ENCODE measurements at regions not wholly inside any gene's neighbourhood (a gene's known extent, or its start where the extent isn't known, plus 50 kb on each side); places are given as distances from the start of the nearest gene placed in this dataset.
"Not testable (repeated sequence)": the region's sequence is repeated elsewhere in the genome, so short reads cannot be mapped to it uniquely, and the experiment has no call there.

DNA sequence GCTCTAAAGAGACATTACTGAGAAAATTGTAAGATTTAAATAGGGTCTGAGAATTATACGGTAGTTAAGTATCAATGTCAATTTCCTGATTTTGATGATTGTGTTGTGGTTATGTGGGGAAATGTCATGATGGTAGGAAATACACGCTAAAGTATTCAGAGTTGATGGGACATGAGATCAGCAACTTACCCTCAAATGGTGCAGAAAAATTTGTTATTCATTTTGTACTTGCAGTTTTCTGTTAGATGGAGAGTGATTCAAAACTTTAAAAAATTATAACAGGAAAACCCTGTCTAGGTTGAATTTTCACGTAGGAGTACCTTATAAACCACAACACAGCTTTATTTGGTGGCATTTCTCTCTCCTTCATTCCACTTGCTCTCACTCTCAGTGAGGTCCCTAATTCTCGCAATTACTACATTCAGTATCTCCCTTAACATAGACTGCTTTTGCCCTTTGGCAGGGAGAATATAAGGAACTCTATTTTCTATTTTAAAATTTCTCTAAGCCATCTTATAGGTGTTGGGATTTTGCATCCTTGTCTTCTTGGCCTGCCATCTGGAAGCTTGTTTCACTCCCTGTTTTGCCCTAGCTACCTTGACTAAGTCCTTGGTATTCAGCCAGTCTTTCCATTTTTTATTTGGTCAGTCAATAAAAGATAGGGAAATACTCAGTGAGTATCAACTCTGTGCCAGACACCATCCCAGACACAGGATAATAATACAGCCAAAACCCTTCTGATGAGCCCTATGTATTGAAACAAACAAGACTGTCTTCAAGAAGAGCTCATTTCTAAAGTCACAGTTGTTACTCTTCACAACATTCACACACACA lies 550.6 kb upstream of the ACVR2A start:
- no peak for DNase-seq (ENCODE audit: low read depth in 2 of 2)

DNA sequence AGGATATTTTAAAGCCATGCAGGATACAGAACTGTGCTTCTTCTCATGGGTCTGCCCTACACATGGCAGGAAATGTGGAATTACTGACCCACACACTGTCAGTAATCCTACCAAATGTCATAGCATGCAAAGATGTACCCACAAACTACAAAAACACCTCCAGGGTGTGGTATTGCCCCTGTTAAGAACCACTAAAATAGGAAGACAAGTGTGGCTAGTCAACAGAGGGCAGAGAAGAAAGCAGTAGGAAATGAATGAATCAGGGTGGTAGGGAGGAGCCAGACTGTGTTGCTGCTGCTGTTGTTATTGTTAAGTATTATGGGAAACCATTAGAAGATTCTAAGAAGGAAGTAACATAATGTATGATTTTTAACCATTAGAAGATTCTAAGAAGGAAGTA lies 556.7 kb upstream of the ACVR2A start:
- DNase-seq (ENCODE audit: low read depth in 2 of 2) = no peak

DNA sequence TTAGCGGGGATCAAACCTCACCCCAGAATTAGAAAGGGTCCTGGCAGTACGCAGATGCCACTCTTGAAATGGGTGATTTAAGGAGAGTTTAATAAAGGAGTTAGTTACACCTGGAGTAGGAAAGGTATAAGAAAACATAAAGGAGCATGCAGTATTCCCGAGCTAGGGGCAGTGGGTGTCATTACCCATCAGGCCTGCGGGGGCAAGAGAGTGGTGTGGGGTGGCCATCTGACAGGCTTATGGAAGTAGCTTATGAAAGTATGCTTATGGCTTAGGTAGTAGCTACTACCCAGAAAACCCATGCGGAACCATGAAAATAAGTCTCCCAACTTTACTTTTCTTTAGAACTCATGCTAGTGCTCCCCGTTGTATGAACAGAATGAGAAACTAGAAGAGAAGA lies 568.9 kb upstream of the ACVR2A start:
- DNase-seq (ENCODE audit: low read depth in 2 of 2) = no peak

DNA sequence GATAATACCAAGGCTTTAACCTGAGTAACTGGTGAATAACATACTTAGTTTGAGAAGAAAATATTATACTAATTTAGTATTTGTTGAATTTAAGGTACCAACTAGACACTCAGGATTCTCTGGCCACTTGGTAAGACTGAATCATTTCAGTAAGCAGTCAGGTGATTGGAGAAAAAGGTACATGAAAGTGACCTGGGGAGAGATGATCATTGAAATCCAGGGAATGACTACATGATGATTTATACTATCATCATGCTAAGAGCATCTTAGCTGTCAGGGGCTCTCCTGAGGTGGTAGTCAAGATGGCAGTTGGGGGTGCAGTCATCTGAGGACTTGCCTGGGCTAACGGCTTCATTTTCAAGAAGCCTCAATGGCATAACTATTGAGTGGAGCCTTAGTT lies 571.2 kb upstream of the ACVR2A start:
- no peak for DNase-seq (ENCODE audit: low read depth in 2 of 2)

DNA sequence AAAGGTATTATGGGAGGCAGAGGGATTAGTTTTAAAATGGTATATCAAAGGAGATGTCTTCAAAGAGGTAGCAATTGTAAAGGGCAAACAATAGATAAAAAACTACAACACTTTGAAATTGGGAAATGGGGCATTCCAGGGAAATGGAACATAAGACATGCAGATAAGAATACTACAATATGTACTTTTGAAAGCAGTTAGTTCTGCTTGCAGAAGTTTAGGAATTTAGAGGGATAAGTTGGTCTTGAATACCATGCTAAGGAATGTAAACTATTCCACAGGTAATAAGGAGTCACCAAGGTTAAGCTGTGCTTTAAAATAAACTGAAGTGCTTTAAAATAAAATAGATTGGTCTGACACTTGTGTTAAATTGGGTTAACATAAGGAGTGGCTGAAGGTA lies 571.7 kb upstream of the ACVR2A start:
- no peak for DNase-seq (ENCODE audit: low read depth in 2 of 2)

DNA sequence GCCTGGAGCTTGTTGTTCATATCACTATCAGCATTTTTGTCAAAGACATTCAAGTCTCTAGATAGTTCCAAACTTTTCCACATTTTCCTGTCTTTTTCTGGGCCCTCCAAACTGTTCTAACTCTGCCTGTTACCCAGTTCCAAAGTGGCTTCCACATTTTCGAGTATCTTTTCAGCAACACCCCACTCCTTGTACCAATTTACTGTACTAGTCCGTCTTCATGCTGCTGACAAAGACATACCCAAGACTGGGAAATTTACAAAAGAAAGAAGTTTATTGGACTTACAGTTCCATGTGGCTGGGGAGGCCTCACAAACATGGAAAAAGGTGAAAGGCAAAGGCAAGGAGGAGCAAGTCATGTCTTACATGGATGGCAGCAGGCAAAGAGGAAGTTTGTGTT lies 575.2 kb upstream of the ACVR2A start:
- not testable (repeated sequence) for DNase-seq (ENCODE audit: low read depth in 2 of 2)

DNA sequence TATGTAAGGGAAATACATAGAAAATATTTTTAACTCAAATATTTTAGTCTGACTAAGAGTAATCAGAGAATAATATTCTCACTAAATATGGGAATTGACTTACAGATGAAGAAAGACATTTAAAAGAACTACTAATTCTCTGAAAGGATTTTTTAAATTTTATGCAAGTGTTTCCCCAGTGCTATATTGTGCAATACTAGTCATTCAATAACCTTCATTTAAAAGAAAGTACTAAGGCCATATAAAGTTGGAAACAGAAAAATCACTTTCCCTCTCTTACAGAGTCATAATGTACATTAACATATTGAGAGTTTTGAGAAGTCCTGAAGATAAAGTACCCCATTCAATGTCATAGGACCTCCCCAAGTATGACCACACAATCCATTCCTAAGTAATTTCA lies 584.6 kb upstream of the ACVR2A start:
- DNase-seq (ENCODE audit: low read depth in 2 of 2) = no peak

DNA sequence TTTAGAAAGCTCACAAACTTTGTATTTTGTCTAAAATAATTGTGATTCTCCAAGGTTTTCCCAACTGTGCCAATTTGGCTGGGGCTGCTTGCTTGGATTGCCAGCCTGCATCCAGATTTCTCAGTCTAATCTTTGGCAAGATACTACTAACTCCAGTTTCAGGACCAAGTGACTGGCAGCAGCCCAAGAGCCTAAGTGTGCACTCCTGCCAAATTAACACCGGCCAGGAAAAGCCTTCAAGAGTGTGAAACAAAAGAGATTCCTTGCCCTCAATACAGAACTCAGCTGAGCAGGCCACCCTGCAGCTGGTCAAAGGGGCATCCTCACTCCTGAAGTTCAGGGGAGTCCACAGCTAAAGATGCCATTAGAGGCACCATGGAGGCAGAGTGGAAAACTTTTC lies 589.0 kb upstream of the ACVR2A start:
- DNase-seq (ENCODE audit: low read depth in 2 of 2) = no peak

DNA sequence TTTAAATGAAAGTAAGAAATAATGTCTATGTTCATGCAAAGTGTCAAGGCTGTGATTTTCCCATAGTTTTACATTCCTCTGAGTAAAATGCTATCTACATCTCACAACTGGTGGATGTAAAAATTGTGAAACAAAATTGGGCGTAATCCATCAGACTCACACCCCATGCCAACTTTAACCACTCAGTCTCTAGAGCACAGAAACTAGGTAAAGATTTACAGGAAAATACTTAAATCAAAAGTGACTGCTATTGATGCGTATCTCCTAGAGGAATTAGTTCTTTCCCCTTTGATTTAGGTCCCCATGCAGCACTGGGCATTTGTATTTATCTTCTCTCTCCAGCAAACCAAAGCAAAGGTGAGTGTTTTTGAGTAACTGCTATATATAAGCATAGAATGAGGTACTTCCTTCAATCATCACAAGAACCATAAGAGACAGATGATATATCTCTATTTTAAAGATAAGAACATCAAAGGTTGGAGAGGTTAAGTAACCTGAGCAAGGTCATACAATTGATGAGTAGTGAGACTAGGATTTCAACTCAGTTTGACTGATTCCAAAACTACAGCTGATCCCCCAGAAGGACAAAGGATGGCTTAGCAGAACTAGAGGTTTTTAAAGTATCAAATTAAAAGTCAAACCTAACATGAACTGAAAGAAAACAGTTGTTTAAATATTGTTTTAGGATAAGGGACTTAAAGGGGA lies 594.0 kb upstream of the ACVR2A start:
- no peak for DNase-seq (ENCODE audit: low read depth in 2 of 2)

DNA sequence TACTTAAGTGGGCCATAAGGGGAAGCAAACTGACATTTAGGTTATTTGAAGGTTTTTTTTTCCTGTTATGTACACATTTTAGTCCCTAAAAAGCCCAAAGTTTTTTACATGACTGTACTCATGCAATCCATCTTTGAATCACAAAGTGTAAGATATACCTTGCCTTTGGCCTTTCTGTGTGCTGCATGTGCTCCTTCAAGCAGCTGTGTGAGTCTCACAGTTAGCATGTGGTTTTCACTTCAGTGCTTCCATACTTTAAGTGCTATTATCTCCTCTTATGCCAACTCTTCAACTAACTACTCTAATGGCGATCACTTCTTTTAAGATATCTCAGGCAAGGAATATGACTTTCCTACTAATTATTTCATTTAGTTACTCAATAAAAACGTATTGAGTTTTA lies 597.1 kb upstream of the ACVR2A start:
- DNase-seq (ENCODE audit: low read depth in 2 of 2) = no peak

DNA sequence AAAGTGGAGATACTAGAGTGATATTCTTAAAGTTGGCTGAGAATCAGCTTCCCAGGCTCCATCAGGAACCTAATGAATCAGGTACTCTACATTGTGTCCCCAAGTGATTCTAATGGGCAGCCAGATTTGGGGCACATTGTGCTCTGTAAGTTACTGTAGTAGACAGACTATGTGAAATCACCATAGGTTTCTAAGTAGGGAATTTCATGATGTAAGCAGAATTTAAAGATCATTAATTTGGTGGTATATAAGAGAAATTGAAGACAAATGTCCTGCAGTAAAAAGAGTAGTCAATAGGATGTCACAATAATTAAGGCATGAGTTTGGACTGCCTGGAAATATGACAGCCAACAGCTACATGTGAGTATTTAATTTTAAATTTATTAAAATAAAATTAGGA lies 602.4 kb upstream of the ACVR2A start:
- DNase-seq (ENCODE audit: low read depth in 2 of 2) = no peak

DNA sequence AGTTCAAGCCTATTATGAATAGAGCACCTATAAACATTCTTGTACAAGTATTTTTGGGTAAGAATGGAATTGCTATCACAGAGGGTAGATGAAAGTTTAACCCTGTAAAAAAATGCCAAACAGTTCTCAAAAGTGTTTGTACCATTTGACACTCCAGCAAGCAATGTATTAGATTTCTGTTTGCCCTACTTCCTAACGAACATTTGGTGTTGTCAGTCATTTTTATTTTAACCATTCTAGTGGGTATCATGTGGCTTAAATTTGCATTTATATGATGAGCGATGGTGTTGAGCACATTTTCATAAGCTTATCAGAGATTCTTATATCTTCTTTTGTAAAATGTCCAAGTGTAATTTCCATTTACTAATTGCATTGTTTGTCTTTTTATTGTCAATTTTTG lies 608.2 kb upstream of the ACVR2A start:
- no peak for DNase-seq (ENCODE audit: low read depth in 2 of 2)

DNA sequence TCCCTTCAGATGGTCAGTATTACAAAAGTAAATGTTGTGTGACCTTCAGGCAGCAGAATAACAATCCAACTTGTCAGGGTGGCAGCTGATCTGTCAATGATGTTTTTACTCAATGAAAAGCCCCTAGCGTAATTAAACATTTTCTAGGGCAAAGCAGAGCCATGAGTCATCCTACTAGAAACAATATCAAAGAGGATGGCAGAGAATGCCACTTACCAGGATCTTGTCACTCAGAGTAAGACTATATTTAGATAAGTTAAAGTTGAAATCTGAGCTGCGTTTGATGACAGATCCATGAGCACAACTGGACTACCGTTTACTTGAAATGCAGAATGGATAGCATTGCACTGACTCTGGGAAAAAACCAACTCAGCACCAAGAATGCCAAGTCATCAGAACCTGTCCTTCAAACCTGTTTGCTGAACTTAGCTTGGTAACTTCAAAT lies 612.6 kb upstream of the ACVR2A start:
- DNase-seq (ENCODE audit: low read depth in 2 of 2) = no peak

DNA sequence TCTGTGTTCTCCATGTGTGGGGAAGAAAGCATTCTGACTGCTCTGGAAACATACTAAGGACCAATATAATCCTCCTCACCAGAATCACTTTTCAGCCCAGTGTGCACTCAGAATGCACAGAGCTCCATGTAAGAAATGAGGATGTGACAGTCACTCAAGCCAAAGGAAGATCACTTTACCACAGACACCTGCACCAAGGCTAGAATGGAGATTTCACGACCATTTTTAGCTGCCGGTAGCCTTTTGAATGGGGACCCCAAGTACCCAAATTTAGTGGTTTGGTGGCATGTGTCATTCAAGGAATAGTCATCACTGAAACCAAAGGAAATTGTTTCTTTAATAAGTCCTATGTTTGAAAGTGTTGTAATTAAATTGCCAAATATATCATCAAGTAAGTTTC lies 613.2 kb upstream of the ACVR2A start:
- no peak for DNase-seq (ENCODE audit: low read depth in 2 of 2)

DNA sequence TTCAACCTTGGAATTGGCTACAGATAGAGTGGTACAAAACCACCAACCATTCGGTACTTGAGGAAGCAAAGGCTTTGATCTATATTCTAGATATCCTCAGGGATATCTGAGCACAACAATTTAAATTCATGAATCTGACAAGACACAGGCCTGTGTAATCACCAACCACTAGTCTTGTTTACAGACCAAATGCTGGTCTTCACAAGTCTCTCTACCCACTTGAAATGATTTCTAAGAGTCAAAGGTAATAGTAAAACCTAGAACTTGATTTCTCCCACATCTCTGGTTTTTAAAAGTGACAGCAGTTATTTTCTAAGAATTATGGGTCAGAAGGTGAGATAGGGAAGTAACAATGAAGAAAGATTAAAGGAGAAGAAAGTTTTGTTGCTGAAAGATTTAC lies 613.7 kb upstream of the ACVR2A start:
- DNase-seq (ENCODE audit: low read depth in 2 of 2) = no peak

DNA sequence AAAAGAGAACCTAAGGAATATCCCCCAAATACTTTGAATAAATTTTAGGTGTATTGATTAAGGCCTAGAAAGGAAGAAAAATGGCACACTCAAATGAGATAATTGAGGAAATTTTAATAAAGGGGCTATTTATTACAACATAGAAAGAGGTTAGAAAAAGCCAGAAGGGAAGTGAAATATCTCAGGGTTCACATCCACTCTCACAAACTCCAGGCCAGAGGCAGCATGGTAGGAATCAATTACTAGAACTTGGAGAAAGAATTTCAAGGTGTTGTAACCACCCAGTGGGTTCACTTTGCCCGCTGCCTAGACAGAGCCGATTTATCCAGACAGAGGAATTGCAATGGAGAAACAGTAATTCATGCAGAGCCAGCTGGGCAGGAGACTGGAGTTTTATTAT lies 617.5 kb upstream of the ACVR2A start:
- no peak for DNase-seq (ENCODE audit: low read depth in 2 of 2)

DNA sequence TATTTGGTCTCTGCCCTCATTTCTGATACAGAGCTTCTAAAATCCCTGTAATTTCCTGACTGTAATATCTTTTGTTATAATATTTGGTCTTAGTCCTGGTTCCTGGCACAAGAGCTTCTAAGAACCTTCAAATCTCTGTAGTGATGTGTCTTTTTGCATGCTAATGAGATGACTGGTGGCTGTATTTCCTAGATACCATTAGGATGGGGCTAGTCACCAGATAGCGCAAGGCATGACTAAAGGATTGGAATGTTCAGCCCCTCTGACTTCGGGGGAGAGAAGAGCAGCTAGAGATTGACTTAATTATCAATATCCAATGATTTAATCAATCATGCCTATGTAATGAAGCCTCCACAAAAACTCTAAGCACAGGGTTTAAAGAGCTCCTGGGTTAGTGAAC lies 620.8 kb upstream of the ACVR2A start:
- no peak for DNase-seq (ENCODE audit: low read depth in 2 of 2)

DNA sequence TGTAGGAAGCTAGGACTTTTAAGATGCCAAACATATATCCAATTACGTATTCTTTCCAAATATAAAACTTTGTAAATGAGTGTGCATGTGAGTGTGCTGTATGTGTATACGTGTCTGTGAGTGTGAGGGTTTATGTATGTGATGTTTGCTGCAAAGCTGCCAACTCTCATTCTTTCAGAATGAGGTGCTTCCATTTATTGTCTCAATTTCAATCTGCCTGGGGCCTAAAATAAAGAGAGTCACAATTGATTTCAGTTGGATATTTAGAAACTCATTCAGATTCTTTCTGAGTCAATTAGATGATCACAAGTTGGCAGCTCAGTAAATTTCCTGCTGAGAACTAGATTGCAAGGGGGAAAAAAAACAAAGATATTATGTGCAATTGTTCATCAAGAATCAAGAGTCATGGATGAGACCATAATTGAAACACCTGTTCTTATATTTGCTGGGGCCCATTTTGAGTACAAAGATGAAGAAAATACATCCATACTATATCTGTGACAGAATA lies 621.2 kb upstream of the ACVR2A start:
- DNase-seq (ENCODE audit: low read depth in 2 of 2) = no peak

DNA sequence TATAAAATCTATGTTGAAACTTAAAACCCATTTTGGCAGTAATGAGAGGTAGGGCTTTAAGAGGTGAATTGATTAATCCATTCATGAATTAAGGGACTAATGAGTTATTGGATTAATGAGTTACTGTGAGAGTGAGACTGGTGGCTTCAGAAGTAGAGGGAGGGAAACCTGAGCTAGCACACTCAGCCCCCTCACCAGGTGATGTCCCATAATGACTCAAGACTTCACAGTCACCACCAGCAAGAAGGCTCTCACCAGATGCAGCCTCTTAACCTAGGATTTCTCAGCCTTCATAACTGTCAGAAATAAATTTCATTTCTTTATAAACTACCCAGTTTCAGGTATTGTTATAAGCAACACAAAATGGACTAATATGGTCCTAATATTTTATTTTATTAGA lies 621.7 kb upstream of the ACVR2A start:
- DNase-seq (ENCODE audit: low read depth in 2 of 2) = no peak

DNA sequence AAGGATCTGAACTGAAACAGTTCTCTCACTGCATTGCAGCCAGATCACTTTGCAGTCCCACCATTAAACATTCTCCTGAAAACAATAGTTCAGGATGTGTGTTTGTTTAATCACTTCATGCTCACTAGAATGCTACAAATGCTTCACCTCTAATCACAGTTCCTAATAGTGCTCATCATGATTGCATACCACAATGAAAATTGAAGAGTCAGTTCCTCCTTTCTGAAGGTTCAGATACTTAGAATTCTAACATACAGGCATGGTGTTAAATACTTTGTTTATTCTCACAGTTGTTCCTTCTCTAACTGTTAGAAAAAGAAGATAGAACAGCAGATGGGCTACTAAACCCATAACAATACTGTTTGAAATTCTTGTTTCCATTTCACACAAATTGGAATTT lies 622.3 kb upstream of the ACVR2A start:
- no peak for DNase-seq (ENCODE audit: low read depth in 2 of 2)

DNA sequence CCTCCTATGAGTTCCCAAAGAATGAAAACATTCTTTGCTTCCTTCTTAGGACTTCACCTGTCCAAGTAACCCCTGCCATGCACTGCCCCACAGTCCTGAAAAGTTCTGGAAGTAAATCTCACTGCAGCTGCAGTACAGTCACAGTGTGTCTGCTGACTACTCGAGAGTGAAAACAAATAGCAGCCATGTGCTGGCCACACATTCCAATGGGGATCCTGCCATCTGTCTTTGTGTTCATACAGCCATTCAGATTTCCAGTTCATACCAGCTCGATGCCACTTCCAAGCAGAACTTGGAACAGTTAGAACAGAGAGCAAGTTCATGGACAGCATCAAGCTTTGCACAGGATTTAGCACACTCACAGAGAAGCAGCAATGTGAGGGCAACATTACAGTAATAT lies 629.9 kb upstream of the ACVR2A start:
- DNase-seq (ENCODE audit: low read depth in 2 of 2) = no peak

DNA sequence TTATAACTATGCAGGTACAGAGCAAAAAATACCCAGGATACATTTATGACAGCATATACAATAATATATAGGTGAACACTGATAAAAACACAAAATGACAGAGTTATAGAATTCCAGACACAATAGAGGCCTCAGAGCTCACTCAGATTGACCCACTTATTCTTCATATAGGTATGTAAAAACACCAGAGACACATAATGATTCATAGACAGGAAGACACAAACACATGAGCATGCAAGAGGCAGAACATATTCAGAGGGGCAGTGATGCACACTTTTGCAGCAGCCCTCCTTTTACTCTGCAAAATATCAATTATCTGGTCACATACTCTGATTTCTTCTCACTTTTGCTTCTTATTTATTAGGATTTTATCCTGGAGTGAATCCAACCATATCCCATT lies 633.3 kb upstream of the ACVR2A start:
- no peak for DNase-seq (ENCODE audit: low read depth in 2 of 2)

DNA sequence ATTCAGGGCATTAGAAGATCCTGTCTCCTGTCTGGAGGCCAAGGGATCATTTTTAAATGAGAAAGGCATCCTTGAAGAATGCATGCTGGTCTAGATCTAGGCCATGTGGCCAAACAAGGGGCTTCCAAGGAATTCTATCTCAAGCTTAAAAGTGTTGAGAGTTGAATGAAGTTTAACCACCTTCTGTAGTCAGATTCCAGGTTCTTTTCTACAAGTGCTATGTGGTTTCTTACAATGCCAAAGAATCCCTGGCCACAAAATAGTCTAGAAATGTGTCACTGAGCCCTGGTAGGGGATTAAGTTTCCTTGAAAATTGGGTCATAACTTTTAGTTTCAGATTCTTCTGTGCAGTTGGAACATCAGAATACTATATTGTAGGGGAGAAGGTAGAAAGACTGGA lies 640.7 kb upstream of the ACVR2A start:
- DNase-seq (ENCODE audit: low read depth in 2 of 2) = no peak
